Neural cell (in vitro differentiated cells): ENCODE measurements at regions not wholly inside any gene's neighbourhood (a gene's known extent, or its start where the extent isn't known, plus 50 kb on each side); places are given as distances from the start of the nearest gene placed in this dataset.

ENCODE experiments used
- H2AFZ ChIP-seq: fragments of 200-600, 300-800 bp; sonication (generic), shearing (Covaris generic); 2 replicates; pipeline ENCODE4 v1.6.0; 2014; ENCODE audit warnings: low read depth, mild to moderate bottlenecking, antibody characterized with exemption, low read length, moderate library complexity
- H3F3A ChIP-seq: fragments of 200-600 bp; shearing (Covaris generic); 2 replicates; pipeline ENCODE4 v1.6.1; 2016; ENCODE audit warnings: mild to moderate bottlenecking, moderate library complexity, mixed read lengths, antibody characterized with exemption, low read length; ENCODE audit not compliant: insufficient read depth, poor library complexity, severe bottlenecking
- H3K27ac ChIP-seq: fragments of 200-600, 300-800 bp; sonication (generic), shearing (Covaris generic); 2 replicates; pipeline ENCODE4 v1.5.1; 2014; ENCODE audit warnings: mild to moderate bottlenecking, low read length, moderate library complexity
- H3K27me3 ChIP-seq: fragments of 300-800, 200-600 bp; sonication (generic), shearing (Covaris generic); 2 replicates; pipeline ENCODE4 v1.6.0; 2014; ENCODE audit warnings: mild to moderate bottlenecking, low read depth, low read length, moderate library complexity; ENCODE audit not compliant: insufficient read depth
- H3K36me3 ChIP-seq: fragments of 300-800, 200-600 bp; sonication (generic), shearing (Covaris generic); 2 replicates; pipeline ENCODE4 v1.5.1; 2014; ENCODE audit warnings: mild to moderate bottlenecking, antibody characterized with exemption, low read length, moderate library complexity; ENCODE audit not compliant: insufficient read depth
- H3K4me2 ChIP-seq: fragments of 300-800, 200-600 bp; sonication (generic), shearing (Covaris generic); 2 replicates; pipeline ENCODE4 v1.6.0; 2014; ENCODE audit warnings: mild to moderate bottlenecking, low read length
- H3K4me3 ChIP-seq: fragments of 300-800, 200-600 bp; sonication (generic), shearing (Covaris generic); 2 replicates; pipeline ENCODE4 v1.5.1; 2014; ENCODE audit warnings: mild to moderate bottlenecking, low read length, moderate library complexity
- H3K79me2 ChIP-seq: fragments of 200-600 bp; shearing (Covaris generic); replicated peaks from 2 replicates; pipeline ENCODE4 v1.6.0; 2014; ENCODE audit warnings: mild to moderate bottlenecking, low read length, moderate library complexity; ENCODE audit not compliant: insufficient read depth
- H3K9ac ChIP-seq: fragments of 300-800, 200-600 bp; sonication (generic), shearing (Covaris generic); 2 replicates; pipeline ENCODE4 v1.6.1; 2016; ENCODE audit warnings: mild to moderate bottlenecking, low read length, mixed read lengths
- H3K9me2 ChIP-seq: fragments of 200-600 bp; shearing (Covaris generic); 2 replicates; pipeline ENCODE4 v1.6.1; 2016; ENCODE audit warnings: mild to moderate bottlenecking, low read length, mixed read lengths; ENCODE audit not compliant: insufficient read depth
- H3K9me3 ChIP-seq: fragments of 200-600, 300-800 bp; sonication (generic), shearing (Covaris generic); 2 replicates; pipeline ENCODE4 v1.6.1; 2016; ENCODE audit warnings: mild to moderate bottlenecking, mixed run types, low read length, moderate library complexity, mixed read lengths
- H4K20me1 ChIP-seq: fragments of 200-600 bp; shearing (Covaris generic); 2 replicates; pipeline ENCODE4 v1.6.1; 2016; ENCODE audit warnings: mild to moderate bottlenecking, mixed run types; ENCODE audit not compliant: insufficient read depth
- EP300 ChIP-seq: fragments of 450-650 bp; conservative IDR thresholded peaks from 2 replicates; pipeline ENCODE4 v1.6.1; 2014; ENCODE audit warnings: antibody characterized with exemption, mild to moderate bottlenecking, moderate library complexity; ENCODE audit not compliant: poor library complexity, severe bottlenecking
- EZH2 ChIP-seq: fragments of 200-600, 300-800 bp; shearing (Covaris generic), sonication (generic); IDR thresholded peaks from 2 replicates; pipeline ENCODE4 v1.6.1; 2014; ENCODE audit warnings: antibody characterized with exemption, low read length, borderline replicate concordance, mild to moderate bottlenecking; ENCODE audit not compliant: insufficient read depth, poor library complexity, severe bottlenecking
- MXI1 ChIP-seq: fragments of 450-650 bp; conservative IDR thresholded peaks from 2 replicates; pipeline ENCODE4 v1.6.1; 2014; ENCODE audit warnings: antibody characterized with exemption, mild to moderate bottlenecking; ENCODE audit not compliant: poor library complexity, severe bottlenecking
- POLR2AphosphoS5 ChIP-seq: IDR thresholded peaks from 2 replicates; pipeline ENCODE4 v1.6.1; 2012
- RAD21 ChIP-seq: fragments of 450-650 bp; conservative IDR thresholded peaks from 2 replicates; pipeline ENCODE4 v1.6.1; 2014; ENCODE audit warnings: antibody characterized with exemption, mild to moderate bottlenecking, moderate library complexity
- SMC3 ChIP-seq: fragments of 450-650 bp; conservative IDR thresholded peaks from 2 replicates; pipeline ENCODE4 v1.6.1; 2014; ENCODE audit warnings: antibody characterized with exemption, mild to moderate bottlenecking, moderate library complexity; ENCODE audit not compliant: poor library complexity
- TAF1 ChIP-seq: IDR thresholded peaks from 2 replicates; pipeline ENCODE4 v1.6.1; 2012; ENCODE audit warnings: low read depth
- TF ChIP-seq, protein P1 (sequence below): IDR thresholded peaks from 2 replicates; pipeline ENCODE4 v1.6.1; 2012; ENCODE audit warnings: borderline replicate concordance
- TF ChIP-seq, protein P2 (sequence below): fragments of 450-650 bp; IDR thresholded peaks from 2 replicates; pipeline ENCODE4 v1.5.1; 2014; ENCODE audit warnings: antibody characterized with exemption, mild to moderate bottlenecking, moderate library complexity; ENCODE audit not compliant: poor library complexity, severe bottlenecking

- no peaks in the 10 kb centered on the region for H3K9me2 ChIP-seq
- H3K4me3 ChIP-seq, result no peak overlapping the region
- H3K4me2 ChIP-seq, result no peak overlapping the region
- no peak overlapping the region for H3K27ac ChIP-seq
- no peaks in the 10 kb centered on the region for H3K27me3 ChIP-seq
- H3F3A ChIP-seq, result no peaks in the 10 kb centered on the region
- no peak overlapping the region for H3K9ac ChIP-seq
- H3K9me3 ChIP-seq, result no peaks in the 10 kb centered on the region
- no peak for TF ChIP-seq EP300
- TF ChIP-seq TAF1, result no peak
- no peaks in the 10 kb centered on the region for H3K36me3 ChIP-seq
- H4K20me1 ChIP-seq, result no peaks in the 10 kb centered on the region
- H3K79me2 ChIP-seq, result no peaks in the 10 kb centered on the region
- H2AFZ ChIP-seq, result no peak overlapping the region
Observed at GRCh38 chr17:77745702-77746101, 212.8 kb upstream of the TNRC6C start.

DNA sequence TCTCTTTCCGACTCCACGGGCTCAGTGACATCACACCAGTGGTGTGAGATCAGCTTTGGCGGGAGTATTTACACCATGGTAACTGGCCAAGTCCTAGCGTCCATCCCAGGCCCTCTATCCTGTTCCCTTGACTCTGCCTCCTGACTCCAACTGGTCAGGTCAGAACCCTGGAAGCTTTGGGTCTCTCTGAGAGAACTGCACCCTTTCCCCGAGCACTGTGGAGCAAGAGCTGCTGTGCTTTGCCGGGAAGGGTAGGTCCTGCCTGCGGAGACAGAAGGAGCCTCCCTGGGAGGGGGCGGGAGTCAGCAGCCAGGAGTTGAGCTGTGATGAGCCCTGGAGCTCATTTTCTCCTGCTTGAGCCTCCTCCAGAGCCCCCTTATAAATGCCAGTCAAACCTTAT is 212.1 kb upstream of the TNRC6C start:
- Histone ChIP-seq H3F3A (no peaks in the 10 kb centered on the region), H3K36me3 (no peaks in the 10 kb centered on the region), H3K9me3 (no peaks in the 10 kb centered on the region), H2AFZ (peak overlapping the region; percentile 70), H3K79me2 (no peaks in the 10 kb centered on the region), H3K4me2 (no peak overlapping the region), H3K9me2 (no peaks in the 10 kb centered on the region), H3K4me3 (no peak overlapping the region), H3K9ac (peak overlapping the region; percentile 56), H4K20me1 (no peaks in the 10 kb centered on the region), H3K27ac (peak overlapping the region; percentile 72), H3K27me3 (no peaks in the 10 kb centered on the region)
- TF ChIP-seq MXI1, result no peak
- TF ChIP-seq EP300, result no peak
- TF ChIP-seq, protein P1, sequence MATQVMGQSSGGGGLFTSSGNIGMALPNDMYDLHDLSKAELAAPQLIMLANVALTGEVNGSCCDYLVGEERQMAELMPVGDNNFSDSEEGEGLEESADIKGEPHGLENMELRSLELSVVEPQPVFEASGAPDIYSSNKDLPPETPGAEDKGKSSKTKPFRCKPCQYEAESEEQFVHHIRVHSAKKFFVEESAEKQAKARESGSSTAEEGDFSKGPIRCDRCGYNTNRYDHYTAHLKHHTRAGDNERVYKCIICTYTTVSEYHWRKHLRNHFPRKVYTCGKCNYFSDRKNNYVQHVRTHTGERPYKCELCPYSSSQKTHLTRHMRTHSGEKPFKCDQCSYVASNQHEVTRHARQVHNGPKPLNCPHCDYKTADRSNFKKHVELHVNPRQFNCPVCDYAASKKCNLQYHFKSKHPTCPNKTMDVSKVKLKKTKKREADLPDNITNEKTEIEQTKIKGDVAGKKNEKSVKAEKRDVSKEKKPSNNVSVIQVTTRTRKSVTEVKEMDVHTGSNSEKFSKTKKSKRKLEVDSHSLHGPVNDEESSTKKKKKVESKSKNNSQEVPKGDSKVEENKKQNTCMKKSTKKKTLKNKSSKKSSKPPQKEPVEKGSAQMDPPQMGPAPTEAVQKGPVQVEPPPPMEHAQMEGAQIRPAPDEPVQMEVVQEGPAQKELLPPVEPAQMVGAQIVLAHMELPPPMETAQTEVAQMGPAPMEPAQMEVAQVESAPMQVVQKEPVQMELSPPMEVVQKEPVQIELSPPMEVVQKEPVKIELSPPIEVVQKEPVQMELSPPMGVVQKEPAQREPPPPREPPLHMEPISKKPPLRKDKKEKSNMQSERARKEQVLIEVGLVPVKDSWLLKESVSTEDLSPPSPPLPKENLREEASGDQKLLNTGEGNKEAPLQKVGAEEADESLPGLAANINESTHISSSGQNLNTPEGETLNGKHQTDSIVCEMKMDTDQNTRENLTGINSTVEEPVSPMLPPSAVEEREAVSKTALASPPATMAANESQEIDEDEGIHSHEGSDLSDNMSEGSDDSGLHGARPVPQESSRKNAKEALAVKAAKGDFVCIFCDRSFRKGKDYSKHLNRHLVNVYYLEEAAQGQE, result no peak
- no peak for TF ChIP-seq EZH2
- no peak for TF ChIP-seq RAD21
- TF ChIP-seq, protein P2, sequence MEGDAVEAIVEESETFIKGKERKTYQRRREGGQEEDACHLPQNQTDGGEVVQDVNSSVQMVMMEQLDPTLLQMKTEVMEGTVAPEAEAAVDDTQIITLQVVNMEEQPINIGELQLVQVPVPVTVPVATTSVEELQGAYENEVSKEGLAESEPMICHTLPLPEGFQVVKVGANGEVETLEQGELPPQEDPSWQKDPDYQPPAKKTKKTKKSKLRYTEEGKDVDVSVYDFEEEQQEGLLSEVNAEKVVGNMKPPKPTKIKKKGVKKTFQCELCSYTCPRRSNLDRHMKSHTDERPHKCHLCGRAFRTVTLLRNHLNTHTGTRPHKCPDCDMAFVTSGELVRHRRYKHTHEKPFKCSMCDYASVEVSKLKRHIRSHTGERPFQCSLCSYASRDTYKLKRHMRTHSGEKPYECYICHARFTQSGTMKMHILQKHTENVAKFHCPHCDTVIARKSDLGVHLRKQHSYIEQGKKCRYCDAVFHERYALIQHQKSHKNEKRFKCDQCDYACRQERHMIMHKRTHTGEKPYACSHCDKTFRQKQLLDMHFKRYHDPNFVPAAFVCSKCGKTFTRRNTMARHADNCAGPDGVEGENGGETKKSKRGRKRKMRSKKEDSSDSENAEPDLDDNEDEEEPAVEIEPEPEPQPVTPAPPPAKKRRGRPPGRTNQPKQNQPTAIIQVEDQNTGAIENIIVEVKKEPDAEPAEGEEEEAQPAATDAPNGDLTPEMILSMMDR, result no peak
- TF ChIP-seq POLR2AphosphoS5, result no peak
- TF ChIP-seq TAF1, result no peak
- no peak for TF ChIP-seq SMC3

GRCh38 chr17:77746896-77747554 is 211.5 kb upstream of the TNRC6C start:
- H3K27ac ChIP-seq, result peak overlapping the region; percentile 72
- H2AFZ ChIP-seq, result peak overlapping the region; percentile 70

More at GRCh38 chr17:77746896-77747554, 211.5 kb upstream of the TNRC6C start:
- H3K9me2 ChIP-seq, result no peaks in the 10 kb centered on the region
- no peaks in the 10 kb centered on the region for H3K36me3 ChIP-seq
- H3K9me3 ChIP-seq, result no peaks in the 10 kb centered on the region
- H3K4me2 ChIP-seq, result no peak overlapping the region
- TF ChIP-seq EP300 (no peak), SMC3 (peak; percentile 44), POLR2AphosphoS5 (no peak), EZH2 (no peak), TAF1 (no peak), RAD21 (peak; percentile 49), MXI1 (no peak)
- TF ChIP-seq, protein P2, result peak; percentile 47
- TF ChIP-seq, protein P1, result peak; percentile 26
- peak overlapping the region; percentile 56 for H3K9ac ChIP-seq
- H3K79me2 ChIP-seq, result no peaks in the 10 kb centered on the region
- no peak overlapping the region for H3K4me3 ChIP-seq
- no peaks in the 10 kb centered on the region for H4K20me1 ChIP-seq
- no peaks in the 10 kb centered on the region for H3F3A ChIP-seq
- no peaks in the 10 kb centered on the region for H3K27me3 ChIP-seq
